Stimulated activated naive CD8-positive, alpha-beta T cell treated with anti-CD3 and anti-CD28 coated beads, Interleukin-15, amount 100 ng/mL, for 72 hours (primary cell): ENCODE measurements at regions not wholly inside any gene's neighbourhood (a gene's known extent, or its start where the extent isn't known, plus 50 kb on each side); places are given as distances from the start of the nearest gene placed in this dataset.

ENCODE experiments used
- ATAC-seq: fragments of 150-1000 bp; cut with Tn5 transposase; 2 replicates; pipeline ENCODE4 v1.10.0; 2021; ENCODE audit warnings: mild to moderate bottlenecking, moderate library complexity
- DNase-seq, 2 donors: peaks; one replicate each; pipeline ENCODE4 v3.0.0; 2021 to 2022
- H3K27ac Mint-ChIP-seq, 2 donors: one replicate each; pipeline ENCODE4 v1.8.0; 2022; ENCODE audit warnings: mild to moderate bottlenecking in 2 of 2, mixed read lengths in 2 of 2, moderate library complexity in 2 of 2
- H3K27me3 Mint-ChIP-seq: one replicate; pipeline ENCODE4 v1.8.0; 2022; ENCODE audit warnings: mixed read lengths
- H3K4me1 Mint-ChIP-seq: one replicate; pipeline ENCODE4 v1.8.0; 2022; ENCODE audit warnings: mild to moderate bottlenecking, mixed read lengths
- H3K4me3 Mint-ChIP-seq, 2 donors: one replicate each; pipeline ENCODE4 v1.8.0; 2022; ENCODE audit warnings: mild to moderate bottlenecking in 2 of 2, mixed read lengths in 2 of 2, moderate library complexity in 1 of 2
- H3K9me3 Mint-ChIP-seq, 2 donors: one replicate each; pipeline ENCODE4 v1.8.0; 2022; ENCODE audit warnings: mixed read lengths in 2 of 2

GRCh38 chr11:115052601-115053000 is 374.3 kb downstream of the NXPE2 start:
- DNase-seq, result no peak
- Mint-ChIP-seq H3K27ac (no peak overlapping the region), H3K4me3 (no peak overlapping the region), H3K9me3 (peaks cover 15 to 32% of the 10 kb centered on the region in 2 donors), H3K27me3 (no peaks in the 10 kb centered on the region), H3K4me1 (no peaks in the 10 kb centered on the region)
- ATAC-seq, result no peak

DNA sequence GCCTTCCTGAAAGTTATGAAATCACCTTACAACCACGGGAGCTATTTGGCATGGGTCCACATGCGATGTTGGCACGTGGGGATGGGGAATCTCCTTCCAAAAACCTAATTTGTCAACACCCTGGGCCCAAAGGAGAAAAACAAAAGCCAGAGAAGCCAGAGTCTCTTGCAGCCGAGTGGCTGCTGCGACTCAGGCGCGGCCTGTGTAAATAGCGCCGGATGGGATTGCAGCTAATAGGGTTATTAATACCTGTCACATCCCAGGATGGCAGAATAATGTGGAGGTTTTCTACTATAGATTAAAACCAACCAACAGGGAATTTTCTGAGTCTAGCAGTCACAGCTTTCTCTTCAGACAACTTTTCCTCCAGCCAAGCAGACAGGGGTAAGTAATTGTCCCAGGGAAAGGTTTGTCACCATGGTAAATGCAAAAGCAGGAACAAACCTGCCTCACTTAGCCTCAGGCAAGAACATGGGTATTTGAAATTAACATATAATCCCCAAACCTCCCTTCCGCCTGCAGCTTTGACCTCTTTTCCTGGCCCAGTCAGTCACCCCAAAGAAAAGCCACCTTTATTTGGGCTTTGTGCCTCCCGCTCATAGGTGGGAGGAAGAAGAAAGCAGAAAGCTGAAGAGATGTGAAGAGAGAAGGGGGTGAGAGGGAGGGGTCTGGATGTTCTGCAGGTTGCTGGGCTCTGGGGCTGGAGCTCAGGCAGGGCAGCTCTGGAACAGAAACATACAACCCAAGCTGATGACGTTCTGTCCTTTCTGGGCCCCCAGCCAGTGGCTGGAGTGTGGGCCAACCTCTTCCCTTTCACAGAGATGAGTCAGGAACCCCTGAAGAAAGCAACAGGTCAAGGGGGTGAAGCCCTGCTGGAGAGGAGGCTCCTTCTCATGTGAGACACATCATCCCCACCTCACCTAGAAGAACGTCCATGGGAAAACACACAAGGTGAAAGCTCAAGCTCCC is 376.5 kb downstream of the NXPE2 start:
- Mint-ChIP-seq H3K4me3 (no peak overlapping the region), H3K27me3 (no peaks in the 10 kb centered on the region), H3K9me3 (peaks cover 15 to 34% of the 10 kb centered on the region in 2 donors), H3K4me1 (no peaks in the 10 kb centered on the region), H3K27ac (no peak overlapping the region)
- no peak for DNase-seq
- no peak for ATAC-seq

- H3K27me3 Mint-ChIP-seq, result no peaks in the 10 kb centered on the region
- peaks cover 15 to 34% of the 10 kb centered on the region in 2 donors for H3K9me3 Mint-ChIP-seq
- ATAC-seq (no peak), DNase-seq (no peak)
- no peaks in the 10 kb centered on the region for H3K4me1 Mint-ChIP-seq
- no peak overlapping the region for H3K27ac Mint-ChIP-seq
- H3K4me3 Mint-ChIP-seq, result no peak overlapping the region
These were observed 378.2 kb downstream of the NXPE2 start for GRCh38 chr11:115056514-115056913.

DNA sequence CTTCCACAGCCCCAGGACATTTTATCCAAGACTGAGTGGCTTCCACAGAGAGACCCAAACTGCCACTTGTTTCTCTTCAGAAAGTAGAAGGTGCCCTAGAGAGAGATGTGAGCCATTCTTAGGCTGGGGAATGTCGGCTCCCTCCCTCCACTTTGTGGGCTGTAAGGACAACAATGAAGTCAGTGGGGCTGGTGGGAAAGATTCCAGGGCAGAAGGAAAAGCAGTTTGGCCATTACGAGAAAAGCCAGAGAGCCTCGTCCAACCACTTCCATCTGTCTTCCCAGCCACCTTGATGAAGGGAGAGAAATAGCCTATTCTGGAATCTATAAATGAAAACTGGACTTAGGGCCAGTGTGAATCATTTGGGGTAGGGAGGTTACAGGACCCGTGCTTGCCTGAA is 382.5 kb downstream of the NXPE2 start:
- no peak for ATAC-seq
- no peaks in the 10 kb centered on the region for H3K4me1 Mint-ChIP-seq
- DNase-seq, result no peak
- no peak overlapping the region for H3K4me3 Mint-ChIP-seq
- H3K27me3 Mint-ChIP-seq, result no peaks in the 10 kb centered on the region
- no peak overlapping the region for H3K27ac Mint-ChIP-seq
- peaks cover 14 to 19% of the 10 kb centered on the region in 2 donors for H3K9me3 Mint-ChIP-seq

DNA sequence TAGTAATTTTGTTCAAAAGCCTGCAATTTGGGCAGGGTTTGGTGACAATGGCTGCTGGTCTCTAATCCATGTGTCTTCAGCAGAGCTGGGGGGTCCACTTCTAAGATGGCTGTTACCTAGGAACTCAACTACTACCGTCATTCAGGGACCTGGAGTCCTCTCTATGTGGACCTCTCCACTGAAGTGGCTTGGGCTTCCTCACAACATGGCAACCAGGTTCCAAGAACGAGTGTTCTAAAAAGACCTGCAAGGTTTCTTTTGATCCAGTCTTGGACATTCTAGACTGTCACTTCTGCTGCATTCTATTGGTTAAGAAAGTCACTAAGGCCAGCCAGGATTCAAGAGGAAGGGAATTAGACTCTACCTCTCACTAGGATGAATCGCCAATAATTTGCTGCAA is 387.0 kb downstream of the NXPE2 start:
- DNase-seq (no peak), ATAC-seq (no peak)
- no peaks in the 10 kb centered on the region for H3K27me3 Mint-ChIP-seq
- no peak overlapping the region for H3K4me3 Mint-ChIP-seq
- H3K27ac Mint-ChIP-seq, result no peak overlapping the region
- H3K4me1 Mint-ChIP-seq, result no peaks in the 10 kb centered on the region
- H3K9me3 Mint-ChIP-seq, result no peaks in the 10 kb centered on the region

- H3K9me3 Mint-ChIP-seq, result no peaks in the 10 kb centered on the region
- H3K27ac Mint-ChIP-seq, result no peak overlapping the region
- H3K4me1 Mint-ChIP-seq, result no peaks in the 10 kb centered on the region
- DNase-seq (no peak), ATAC-seq (no peak)
- H3K27me3 Mint-ChIP-seq, result no peaks in the 10 kb centered on the region
- no peak overlapping the region for H3K4me3 Mint-ChIP-seq
These were observed 387.7 kb downstream of the NXPE2 start for GRCh38 chr11:115065830-115066664.

DNA sequence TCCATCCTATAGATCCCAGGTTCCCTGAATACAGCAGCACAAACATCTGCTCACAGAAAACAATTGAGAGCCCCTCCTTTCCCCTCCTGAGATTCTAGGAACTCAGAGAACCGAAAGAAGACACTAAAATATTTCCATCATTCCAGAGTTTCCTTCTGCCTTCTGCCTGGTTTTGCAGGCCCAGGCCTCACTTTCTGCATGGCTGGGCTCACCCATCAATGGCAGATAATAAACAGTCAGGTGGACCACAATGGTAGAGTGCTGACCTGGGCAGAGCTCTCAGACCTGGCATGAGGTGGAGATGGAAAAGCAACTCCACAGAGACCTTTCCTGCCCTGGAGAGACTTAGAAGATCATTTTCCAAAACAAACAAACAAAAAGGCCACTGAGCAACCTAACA is 389.1 kb downstream of the NXPE2 start:
- no peaks in the 10 kb centered on the region for H3K27me3 Mint-ChIP-seq
- H3K27ac Mint-ChIP-seq, result peak overlapping the region in 1 of 2 donors; percentile 29
- DNase-seq (no peak), ATAC-seq (no peak)
- no peak overlapping the region for H3K4me3 Mint-ChIP-seq
- H3K9me3 Mint-ChIP-seq, result no peaks in the 10 kb centered on the region
- H3K4me1 Mint-ChIP-seq, result no peaks in the 10 kb centered on the region

- Mint-ChIP-seq H3K27me3 (no peaks in the 10 kb centered on the region), H3K4me3 (no peak overlapping the region), H3K4me1 (no peaks in the 10 kb centered on the region), H3K9me3 (no peaks in the 10 kb centered on the region), H3K27ac (no peak overlapping the region)
- ATAC-seq, result no peak
- DNase-seq, result no peak
These were observed 389.7 kb downstream of the NXPE2 start for GRCh38 chr11:115067900-115068530.

- no peak overlapping the region for H3K27ac Mint-ChIP-seq
- DNase-seq (no peak), ATAC-seq (no peak)
- no peak overlapping the region for H3K4me3 Mint-ChIP-seq
- H3K4me1 Mint-ChIP-seq, result no peaks in the 10 kb centered on the region
- H3K9me3 Mint-ChIP-seq, result no peaks in the 10 kb centered on the region
- no peaks in the 10 kb centered on the region for H3K27me3 Mint-ChIP-seq
These were observed 391.3 kb downstream of the NXPE2 start for GRCh38 chr11:115069599-115069998.

DNA sequence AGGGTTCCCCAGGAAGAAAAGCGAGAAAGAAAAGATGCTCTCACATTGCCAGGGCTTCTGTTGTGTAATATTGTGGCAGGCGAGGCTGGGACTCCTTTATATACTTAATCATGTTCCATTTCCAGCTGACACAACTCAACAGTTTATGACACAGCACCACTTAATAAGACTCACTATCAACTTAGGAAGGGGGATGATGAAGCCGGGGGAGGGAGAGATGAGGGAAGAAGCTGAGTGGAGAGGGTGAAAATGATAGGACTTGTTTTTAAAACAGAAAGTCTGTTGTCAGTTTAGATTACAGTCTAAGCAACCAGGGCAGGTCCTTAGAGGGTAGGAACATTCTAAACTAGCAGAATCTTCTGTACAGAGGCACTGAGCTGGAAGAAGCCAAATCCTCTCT is 397.0 kb downstream of the NXPE2 start:
- peaks cover 6% of the 10 kb centered on the region for H3K27me3 Mint-ChIP-seq
- ATAC-seq (no peak), DNase-seq (no peak)
- H3K4me1 Mint-ChIP-seq, result no peaks in the 10 kb centered on the region
- no peak overlapping the region for H3K4me3 Mint-ChIP-seq
- H3K27ac Mint-ChIP-seq, result no peak overlapping the region
- H3K9me3 Mint-ChIP-seq, result no peaks in the 10 kb centered on the region

- DNase-seq, result no peak
- ATAC-seq, result no peak
- Mint-ChIP-seq H3K27ac (peak overlapping the region; percentile 31 to 49), H3K9me3 (no peaks in the 10 kb centered on the region), H3K4me1 (no peaks in the 10 kb centered on the region), H3K4me3 (no peak overlapping the region), H3K27me3 (peaks cover 6% of the 10 kb centered on the region)
These were observed 399.4 kb downstream of the NXPE2 start for GRCh38 chr11:115077740-115078139.

DNA sequence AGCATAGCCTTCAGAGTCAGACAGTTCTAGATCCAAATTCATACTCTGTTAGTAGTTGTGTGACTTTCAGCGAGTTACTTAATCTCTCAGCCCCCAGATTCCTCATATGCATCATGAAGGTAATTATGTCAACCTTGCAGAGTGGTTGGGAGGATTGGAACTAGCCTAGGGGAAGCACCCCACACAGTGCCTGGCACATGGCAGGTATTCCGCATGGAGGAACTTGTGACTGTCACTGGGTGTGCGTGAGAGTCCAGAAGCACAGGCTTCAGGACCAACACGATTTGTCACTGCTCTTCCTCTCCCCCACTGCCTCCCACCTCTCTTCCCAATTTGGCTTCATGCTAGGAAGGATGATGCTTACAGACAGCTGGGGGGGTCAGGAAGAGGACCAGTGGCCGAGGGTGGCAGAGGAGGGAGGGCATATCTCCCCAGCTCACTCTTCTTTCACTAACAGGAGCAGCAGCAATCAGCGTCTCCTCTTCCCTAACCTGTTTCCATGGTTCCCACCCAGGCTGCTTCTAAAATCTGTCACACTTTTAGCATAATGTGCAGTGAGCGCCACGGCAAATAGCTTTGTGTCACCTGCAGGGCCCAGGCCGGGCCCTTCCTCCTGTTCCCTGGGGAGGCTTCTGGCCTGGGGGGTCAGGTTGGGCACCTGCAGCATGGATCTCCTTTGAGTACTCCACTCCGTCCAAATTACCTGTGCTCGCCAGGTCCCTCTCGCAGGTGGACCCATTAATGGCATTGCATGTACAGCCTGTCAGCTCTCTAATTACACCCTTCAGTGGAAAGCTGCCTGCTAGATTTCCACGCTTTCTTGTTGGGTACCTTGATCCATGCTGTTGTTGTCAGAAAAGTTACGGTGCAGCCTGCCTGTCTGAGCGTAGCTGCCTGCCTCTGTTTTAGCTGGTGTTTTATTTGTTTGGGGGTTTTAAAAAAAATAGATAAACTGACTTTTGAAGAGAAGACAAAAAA is 400.4 kb downstream of the NXPE2 start:
- no peak for ATAC-seq

GRCh38 chr11:115080923-115081680 is 402.8 kb downstream of the NXPE2 start:
- DNase-seq (no peak), ATAC-seq (no peak)
- Mint-ChIP-seq H3K4me1 (no peaks in the 10 kb centered on the region), H3K4me3 (no peak overlapping the region), H3K27me3 (peaks cover 6% of the 10 kb centered on the region), H3K9me3 (no peaks in the 10 kb centered on the region), H3K27ac (no peak overlapping the region)

More for the DNA sequence above, 400.4 kb downstream of the NXPE2 start:
- no peaks in the 10 kb centered on the region for H3K4me1 Mint-ChIP-seq
- no peaks in the 10 kb centered on the region for H3K9me3 Mint-ChIP-seq
- no peak overlapping the region for H3K27ac Mint-ChIP-seq
- no peak overlapping the region for H3K4me3 Mint-ChIP-seq
- peaks cover 6% of the 10 kb centered on the region for H3K27me3 Mint-ChIP-seq
- DNase-seq, result no peak

- DNase-seq, result no peak
- Mint-ChIP-seq H3K27ac (no peak overlapping the region), H3K27me3 (peaks cover 6% of the 10 kb centered on the region), H3K4me3 (no peak overlapping the region), H3K4me1 (no peaks in the 10 kb centered on the region), H3K9me3 (no peaks in the 10 kb centered on the region)
- no peak for ATAC-seq
These were observed 403.6 kb downstream of the NXPE2 start for GRCh38 chr11:115081972-115082371.
